Activated T-cell treated with anti-CD3 and anti-CD28 coated beads, Interleukin-2, amount 50 U/mL, for 4 hours (primary cell): ENCODE measurements at regions not wholly inside any gene's neighbourhood (a gene's known extent, or its start where the extent isn't known, plus 50 kb on each side); places are given as distances from the start of the nearest gene placed in this dataset.
"Not testable (repeated sequence)": the region's sequence is repeated elsewhere in the genome, so short reads cannot be mapped to it uniquely, and the experiment has no call there.

ENCODE experiments used
- ATAC-seq, 2 donors: fragments of 200-7000 bp; cut with Tn5 transposase; one replicate each; pipeline ENCODE4 v1.10.0; 2021
- DNase-seq: peaks from one replicate; pipeline ENCODE4 v3.0.0-alpha.2; 2020
- H3K27me3 Mint-ChIP-seq: one replicate; pipeline ENCODE4 v1.8.0; 2021; ENCODE audit warnings: low read depth, mixed read lengths
- H3K36me3 Mint-ChIP-seq: one replicate; pipeline ENCODE4 v1.8.0; 2022; ENCODE audit warnings: mixed read lengths; ENCODE audit not compliant: insufficient read depth
- H3K4me1 Mint-ChIP-seq: one replicate; pipeline ENCODE4 v1.8.0; 2021; ENCODE audit warnings: low read depth, mixed read lengths
- H3K4me3 Mint-ChIP-seq: one replicate; pipeline ENCODE4 v1.8.0; 2021; ENCODE audit warnings: mild to moderate bottlenecking, moderate library complexity, mixed read lengths
- H3K9me3 Mint-ChIP-seq: one replicate; pipeline ENCODE4 v1.8.0; 2021; ENCODE audit warnings: mixed read lengths

DNA sequence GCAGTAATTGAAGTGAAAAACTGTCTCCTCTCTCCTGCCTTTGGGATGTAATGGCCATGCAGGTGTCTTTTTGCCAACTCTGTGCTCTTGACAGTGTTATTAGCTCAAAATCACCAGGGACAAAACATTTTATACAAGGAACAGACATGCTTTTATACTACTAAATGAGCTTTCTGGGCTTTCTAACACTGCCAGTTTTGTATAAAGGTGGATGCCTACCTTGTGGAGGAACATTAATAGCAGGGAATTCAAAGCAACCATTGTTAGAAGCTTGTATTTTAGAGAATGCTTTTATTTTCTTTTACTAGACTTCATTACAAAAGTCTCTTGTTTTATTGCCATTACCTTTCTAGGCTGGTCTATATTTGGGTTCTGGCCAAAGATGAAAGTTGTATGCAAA is 54.7 kb upstream of the ARSJ start:
- DNase-seq (no peak), ATAC-seq (no peak)
- H3K27me3 Mint-ChIP-seq: no peaks in the 10 kb centered on the region
- no peaks in the 10 kb centered on the region for H3K36me3 Mint-ChIP-seq
- no peak overlapping the region for H3K4me3 Mint-ChIP-seq
- H3K9me3 Mint-ChIP-seq: no peaks in the 10 kb centered on the region
- H3K4me1 Mint-ChIP-seq: no peaks in the 10 kb centered on the region

DNA sequence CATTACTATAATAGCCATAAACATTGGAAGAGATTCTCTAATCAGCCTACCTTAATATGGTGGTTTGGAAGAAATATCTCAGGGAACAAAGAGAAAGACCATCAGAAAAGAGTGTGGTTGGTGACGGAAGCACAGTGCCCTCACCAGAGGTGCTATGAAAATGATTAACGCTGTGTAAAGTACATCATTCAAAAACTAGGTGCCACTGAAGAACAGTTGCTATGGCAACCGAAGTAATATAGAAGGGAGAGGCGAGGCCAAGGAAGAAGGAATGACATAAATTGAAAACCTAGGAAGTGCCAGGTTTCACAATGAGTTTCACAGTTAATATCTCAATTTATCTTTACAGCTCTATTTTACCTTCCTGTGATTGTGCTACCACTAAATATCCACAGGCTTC is 57.0 kb upstream of the ARSJ start:
- H3K27me3 Mint-ChIP-seq: no peaks in the 10 kb centered on the region
- H3K4me1 Mint-ChIP-seq: peaks cover 7% of the 10 kb centered on the region
- no peaks in the 10 kb centered on the region for H3K36me3 Mint-ChIP-seq
- DNase-seq (no peak), ATAC-seq (no peak)
- H3K4me3 Mint-ChIP-seq: no peak overlapping the region
- no peaks in the 10 kb centered on the region for H3K9me3 Mint-ChIP-seq

DNA sequence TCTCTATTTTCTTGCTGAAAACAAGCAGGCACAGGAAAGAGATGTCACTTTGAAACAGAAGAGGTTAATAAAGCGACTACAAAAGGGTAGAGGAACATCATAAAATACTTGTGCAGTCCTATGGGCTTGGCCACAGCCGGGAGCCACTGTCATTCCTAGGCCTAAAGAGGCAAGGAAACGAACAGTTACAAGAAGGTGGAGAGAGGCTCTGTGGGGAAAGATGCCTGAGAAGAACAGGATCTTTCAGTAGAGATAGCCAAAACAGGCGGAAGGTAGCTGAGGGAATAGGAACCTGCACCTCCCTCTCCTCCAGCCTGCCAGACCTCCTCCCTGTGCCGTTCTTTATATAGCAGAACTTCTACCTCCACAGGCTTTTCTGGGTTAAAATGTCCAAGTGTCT is 57.4 kb upstream of the ARSJ start:
- DNase-seq (no peak), ATAC-seq (no peak)
- Mint-ChIP-seq H3K4me3 (no peak overlapping the region), H3K9me3 (no peaks in the 10 kb centered on the region), H3K27me3 (no peaks in the 10 kb centered on the region), H3K36me3 (no peaks in the 10 kb centered on the region), H3K4me1 (peaks cover 7% of the 10 kb centered on the region)

DNA sequence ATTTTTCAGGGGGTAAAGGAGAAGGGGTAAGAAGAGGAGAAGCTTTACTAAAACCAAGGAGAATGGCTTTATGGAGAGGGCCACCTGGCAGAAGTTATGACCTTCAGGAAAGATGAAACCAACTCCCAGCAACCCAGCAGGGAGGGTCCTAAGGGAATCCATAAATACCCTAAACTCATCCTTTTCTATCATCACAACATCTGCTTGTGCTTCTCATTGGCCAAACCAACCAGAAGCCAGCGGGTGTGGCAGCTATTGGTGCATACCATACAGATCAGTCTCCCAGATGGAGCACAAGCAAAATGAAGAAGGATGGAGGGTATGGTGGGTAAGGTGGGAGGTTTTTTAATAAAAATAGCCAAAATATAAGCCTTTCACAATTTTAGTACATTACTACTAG is 58.5 kb upstream of the ARSJ start:
- no peak for DNase-seq
- peaks cover 7% of the 10 kb centered on the region for H3K4me1 Mint-ChIP-seq
- no peak for ATAC-seq
- H3K36me3 Mint-ChIP-seq: no peaks in the 10 kb centered on the region
- H3K9me3 Mint-ChIP-seq: no peaks in the 10 kb centered on the region
- H3K27me3 Mint-ChIP-seq: no peaks in the 10 kb centered on the region
- H3K4me3 Mint-ChIP-seq: no peak overlapping the region

DNA sequence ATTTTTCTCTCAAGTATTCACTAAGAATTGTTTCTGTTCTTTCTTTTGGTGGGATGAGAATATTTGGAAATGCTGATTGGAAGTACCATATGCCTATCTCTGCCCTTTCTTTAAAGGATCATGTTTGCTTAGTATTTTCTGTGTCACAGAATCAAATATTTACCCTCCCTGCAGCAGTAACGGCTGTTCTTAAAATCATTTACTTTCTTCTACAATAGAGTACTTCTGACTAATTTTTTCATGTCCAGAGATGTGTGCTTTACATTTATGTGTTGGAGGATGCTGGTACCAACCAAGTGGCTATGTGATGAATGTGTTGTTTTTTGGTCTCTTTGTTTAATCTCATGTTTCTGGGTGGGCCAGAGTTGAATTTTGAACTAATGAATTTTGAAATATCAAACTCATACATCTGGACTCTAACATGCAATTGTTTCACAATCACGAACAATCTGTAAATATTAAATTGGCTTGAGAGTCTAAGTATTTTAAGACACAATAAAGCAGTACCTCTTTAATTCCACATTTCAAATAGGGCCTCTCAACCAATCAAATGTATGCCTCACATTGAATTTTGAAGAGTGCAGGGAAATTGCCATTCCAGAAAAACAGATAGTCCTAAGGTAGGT is 59.4 kb upstream of the ARSJ start:
- Mint-ChIP-seq H3K9me3 (no peaks in the 10 kb centered on the region), H3K4me1 (peaks cover 7% of the 10 kb centered on the region)

DNA sequence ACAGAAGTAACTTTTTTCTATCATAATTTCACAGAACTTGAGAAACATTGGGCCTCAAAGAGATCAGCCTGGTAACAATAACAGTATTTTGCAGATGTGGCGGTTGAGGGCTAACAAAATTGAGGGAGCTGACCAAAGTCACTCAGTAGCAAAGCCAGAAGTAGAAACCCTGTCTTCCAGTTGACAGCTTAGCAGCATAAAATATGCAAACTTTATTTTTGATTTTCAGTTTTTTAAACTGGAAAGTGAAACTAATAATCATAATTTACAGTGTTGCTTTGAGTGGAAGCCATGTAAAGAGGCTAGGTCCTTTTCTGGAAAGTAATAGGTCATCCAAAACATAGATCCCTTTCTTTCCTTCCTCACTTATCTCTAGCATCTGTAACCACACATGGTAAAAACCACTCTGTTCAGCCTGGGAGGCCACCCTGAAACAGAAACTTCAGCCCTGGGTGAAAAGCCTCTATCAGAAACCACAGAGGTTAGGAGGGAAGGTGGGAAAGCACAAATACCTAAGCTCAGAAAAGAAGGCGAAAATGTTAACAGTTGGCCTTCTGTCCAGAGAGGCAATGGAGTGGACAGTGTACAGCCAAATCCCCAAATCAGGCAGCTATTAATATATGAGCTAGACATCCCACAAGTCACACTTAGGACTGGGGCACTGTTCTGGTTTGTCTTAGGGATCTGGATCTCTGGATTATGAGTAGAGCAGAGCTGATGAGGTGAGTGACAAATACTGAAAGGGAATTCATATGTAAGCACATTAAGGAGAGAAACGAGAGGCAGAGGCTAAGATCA is 61.1 kb upstream of the ARSJ start:
- H3K9me3 Mint-ChIP-seq: no peaks in the 10 kb centered on the region
- DNase-seq (no peak), ATAC-seq (no peak)
- peaks cover 7% of the 10 kb centered on the region for H3K4me1 Mint-ChIP-seq
- no peaks in the 10 kb centered on the region for H3K27me3 Mint-ChIP-seq
- no peak overlapping the region for H3K4me3 Mint-ChIP-seq
- no peaks in the 10 kb centered on the region for H3K36me3 Mint-ChIP-seq

More for the DNA sequence above, 59.4 kb upstream of the ARSJ start:
- Mint-ChIP-seq H3K4me3 (no peak overlapping the region), H3K27me3 (no peaks in the 10 kb centered on the region), H3K36me3 (no peaks in the 10 kb centered on the region)
- DNase-seq: no peak
- no peak for ATAC-seq

DNA sequence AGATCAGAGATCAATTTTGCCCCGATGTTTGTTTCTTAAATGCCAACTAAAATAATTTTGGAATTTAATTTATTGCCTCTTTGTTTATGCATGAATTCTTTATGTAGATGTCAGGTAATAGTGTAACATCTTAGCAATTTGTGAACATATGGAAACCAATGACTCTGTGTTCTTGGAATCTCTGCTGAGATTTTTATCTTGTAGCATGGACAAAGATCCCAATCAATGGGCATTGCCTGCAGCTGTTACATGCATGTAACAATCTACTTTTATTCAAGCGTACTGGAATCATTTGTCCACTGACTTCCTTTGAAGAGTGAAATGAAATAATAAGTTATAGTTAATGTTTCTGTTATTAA is 61.6 kb upstream of the ARSJ start:
- H3K4me1 Mint-ChIP-seq: peaks cover 7% of the 10 kb centered on the region
- no peak for ATAC-seq
- no peaks in the 10 kb centered on the region for H3K36me3 Mint-ChIP-seq
- no peak overlapping the region for H3K4me3 Mint-ChIP-seq
- H3K27me3 Mint-ChIP-seq: no peaks in the 10 kb centered on the region
- no peaks in the 10 kb centered on the region for H3K9me3 Mint-ChIP-seq
- DNase-seq: no peak

DNA sequence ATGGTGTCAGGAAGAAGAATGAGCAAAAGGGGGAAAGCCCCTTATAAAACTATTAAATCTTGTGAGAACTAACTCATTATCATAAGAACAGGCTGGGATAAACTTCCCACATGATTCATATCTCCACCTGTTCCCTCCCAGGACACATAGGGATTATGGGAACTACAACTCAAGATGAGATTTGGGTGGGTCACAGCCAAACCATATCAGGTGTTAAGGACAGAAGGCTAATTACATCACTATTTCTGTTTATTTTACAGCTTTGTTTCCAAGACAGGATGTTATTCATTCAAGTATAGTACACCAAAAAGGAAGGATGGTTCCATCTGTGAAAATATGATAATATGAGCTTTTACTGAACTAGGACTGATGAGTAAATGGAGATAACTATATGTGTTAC is 63.7 kb upstream of the ARSJ start:
- no peaks in the 10 kb centered on the region for H3K36me3 Mint-ChIP-seq
- H3K27me3 Mint-ChIP-seq: no peaks in the 10 kb centered on the region
- ATAC-seq (no peak), DNase-seq (no peak)
- no peak overlapping the region for H3K4me3 Mint-ChIP-seq
- peaks cover 7% of the 10 kb centered on the region for H3K4me1 Mint-ChIP-seq
- no peaks in the 10 kb centered on the region for H3K9me3 Mint-ChIP-seq

DNA sequence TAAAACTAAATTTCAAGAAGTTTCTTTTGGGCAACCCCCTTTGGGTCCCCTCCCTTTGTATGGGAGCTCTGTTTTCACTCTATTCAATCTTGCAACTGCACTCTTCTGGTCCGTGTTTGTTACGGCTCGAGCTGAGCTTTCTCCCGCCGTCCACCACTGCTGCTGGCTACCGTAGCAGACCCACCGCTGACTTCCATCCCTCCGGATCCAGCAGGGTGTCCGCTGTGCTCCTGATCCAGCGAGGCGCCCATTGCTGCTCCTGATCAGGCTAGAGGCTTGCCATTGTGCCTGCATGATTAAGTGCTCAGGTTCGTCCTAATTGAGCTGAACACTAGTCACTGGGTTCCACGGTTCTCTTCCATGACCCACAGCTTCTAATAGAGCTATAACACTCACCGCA is 64.9 kb upstream of the ARSJ start:
- DNase-seq, H3K27me3 Mint-ChIP-seq, H3K36me3 Mint-ChIP-seq, H3K4me3 Mint-ChIP-seq, H3K4me1 Mint-ChIP-seq, ATAC-seq, H3K9me3 Mint-ChIP-seq: not testable (repeated sequence)

DNA sequence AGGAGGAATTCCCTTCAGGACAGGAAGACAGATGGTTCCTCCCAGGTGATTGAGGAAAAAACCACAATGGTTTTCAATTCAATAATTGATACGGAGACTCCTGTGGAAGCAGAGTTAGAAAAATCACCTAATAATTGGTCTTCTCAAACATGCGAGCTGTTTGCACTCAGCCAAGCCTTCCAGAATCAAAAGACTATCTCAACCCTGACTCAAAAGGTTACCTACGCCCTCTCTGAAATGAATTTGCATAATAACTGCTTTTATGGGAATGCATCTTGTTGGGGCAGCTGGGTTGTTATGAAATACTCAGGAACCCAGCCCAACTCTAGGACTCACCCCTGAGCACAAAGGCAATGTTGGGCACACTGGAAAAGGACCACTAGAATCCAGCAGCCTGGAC is 66.9 kb upstream of the ARSJ start:
- Mint-ChIP-seq H3K4me1 (no peaks in the 10 kb centered on the region), H3K27me3 (no peaks in the 10 kb centered on the region), H3K4me3 (no peak overlapping the region), H3K36me3 (no peaks in the 10 kb centered on the region), H3K9me3 (no peaks in the 10 kb centered on the region)
- DNase-seq: no peak
- ATAC-seq: no peak

DNA sequence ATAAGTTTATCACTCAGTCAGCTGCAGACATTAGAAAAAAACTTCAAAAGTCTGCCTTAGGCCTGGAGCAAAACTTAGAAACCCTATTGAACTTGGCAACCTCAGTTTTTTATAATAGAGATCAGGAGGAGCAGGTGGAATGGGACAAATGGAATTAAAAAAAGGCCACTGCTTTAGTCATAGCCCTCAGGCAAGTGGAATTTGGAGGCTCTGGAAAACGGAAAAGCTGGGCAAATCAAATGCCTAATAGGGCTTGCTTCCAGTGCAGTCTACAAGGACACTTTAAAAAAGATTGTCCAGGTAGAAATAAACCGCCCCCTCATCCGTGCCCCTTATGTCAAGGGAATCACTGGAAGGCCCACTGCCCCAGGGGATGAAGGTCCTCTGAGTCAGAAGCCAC is 68.7 kb upstream of the ARSJ start:
- H3K9me3 Mint-ChIP-seq, H3K4me1 Mint-ChIP-seq, H3K27me3 Mint-ChIP-seq, DNase-seq, H3K4me3 Mint-ChIP-seq, ATAC-seq, H3K36me3 Mint-ChIP-seq: not testable (repeated sequence)

DNA sequence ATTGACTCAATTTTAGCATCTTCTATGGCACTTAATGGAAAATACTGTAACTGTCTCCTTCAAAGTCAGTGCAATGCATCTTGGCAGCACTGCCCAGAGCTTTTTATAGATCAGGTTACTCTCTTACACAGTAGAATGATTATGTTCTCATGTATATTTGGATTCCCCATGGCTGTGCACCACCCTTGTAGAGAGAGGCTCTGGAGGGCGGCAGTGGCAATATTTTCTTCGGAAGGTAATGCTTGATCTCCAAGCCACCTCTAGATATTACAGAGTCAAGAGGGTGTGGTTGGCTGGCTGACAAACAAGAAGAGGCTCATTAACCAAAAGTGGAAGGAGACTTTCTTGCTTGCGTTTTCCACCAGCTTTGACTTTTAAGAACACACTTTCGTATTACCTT is 72.8 kb upstream of the ARSJ start:
- Mint-ChIP-seq H3K9me3 (peaks cover 20% of the 10 kb centered on the region), H3K4me1 (no peaks in the 10 kb centered on the region), H3K27me3 (no peaks in the 10 kb centered on the region), H3K4me3 (no peak overlapping the region), H3K36me3 (no peaks in the 10 kb centered on the region)
- ATAC-seq (no peak), DNase-seq (no peak)

DNA sequence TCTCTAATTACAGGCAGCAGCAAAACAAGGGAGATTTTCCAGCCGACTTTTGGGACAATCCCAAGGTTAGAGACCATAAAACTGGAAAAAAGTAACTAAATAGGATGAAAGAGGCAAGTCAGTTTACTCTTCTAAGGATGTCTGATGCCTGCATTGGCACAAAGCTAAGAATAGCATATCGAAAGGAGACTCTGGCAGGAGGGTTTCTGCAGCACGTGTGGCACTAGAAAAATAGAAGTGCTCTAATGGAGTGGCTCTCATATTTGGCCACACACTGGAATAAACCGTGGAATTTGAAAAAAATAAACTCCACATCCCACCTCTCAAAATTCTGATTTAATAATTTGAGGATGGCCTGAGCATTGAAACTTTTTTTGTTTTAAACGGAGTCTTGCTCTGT is 77.2 kb upstream of the ARSJ start:
- no peak for DNase-seq
- no peaks in the 10 kb centered on the region for H3K4me1 Mint-ChIP-seq
- peaks cover 20% of the 10 kb centered on the region for H3K9me3 Mint-ChIP-seq
- ATAC-seq: no peak
- H3K36me3 Mint-ChIP-seq: no peaks in the 10 kb centered on the region
- no peak overlapping the region for H3K4me3 Mint-ChIP-seq
- no peaks in the 10 kb centered on the region for H3K27me3 Mint-ChIP-seq

DNA sequence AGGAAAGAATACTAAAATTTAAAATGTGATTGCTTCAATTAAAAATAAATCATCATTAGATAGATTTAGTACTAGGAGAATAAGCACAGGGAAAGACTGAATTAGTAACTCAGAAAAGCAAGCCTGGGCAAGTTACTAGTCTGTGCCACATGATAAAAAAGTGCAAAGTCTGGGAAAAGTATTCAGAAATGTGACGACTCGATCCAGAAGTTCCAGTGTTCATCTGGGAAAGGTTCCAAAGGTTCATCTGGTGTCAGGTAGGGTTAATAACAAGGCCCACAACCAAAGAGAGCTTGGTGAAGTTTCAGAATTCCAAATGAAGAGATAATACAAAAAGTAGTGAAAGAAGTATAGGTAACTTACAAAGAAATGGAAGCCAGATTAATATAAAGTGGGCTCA is 78.3 kb upstream of the ARSJ start:
- no peaks in the 10 kb centered on the region for H3K27me3 Mint-ChIP-seq
- peaks cover 20% of the 10 kb centered on the region for H3K9me3 Mint-ChIP-seq
- DNase-seq (no peak), ATAC-seq (no peak)
- H3K36me3 Mint-ChIP-seq: no peaks in the 10 kb centered on the region
- no peaks in the 10 kb centered on the region for H3K4me1 Mint-ChIP-seq
- no peak overlapping the region for H3K4me3 Mint-ChIP-seq

DNA sequence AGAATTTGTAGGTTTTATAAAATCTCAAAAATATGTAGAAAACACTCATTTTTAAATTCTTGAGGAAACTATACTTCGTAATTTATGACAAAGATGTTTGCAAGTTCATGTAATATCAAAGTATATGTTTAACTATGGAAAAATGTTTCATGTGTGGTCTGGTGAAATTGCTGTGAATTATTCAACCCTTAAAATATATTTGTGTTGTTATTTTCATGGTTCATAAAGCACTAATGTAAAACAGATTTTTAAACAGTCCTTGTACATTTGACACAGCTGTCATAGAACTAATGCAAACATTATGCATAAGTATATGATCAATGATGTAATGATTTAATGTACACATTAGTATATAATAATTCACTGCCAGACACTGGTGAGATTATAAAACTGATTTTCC is 83.1 kb upstream of the ARSJ start:
- Mint-ChIP-seq H3K9me3 (no peaks in the 10 kb centered on the region), H3K36me3 (no peaks in the 10 kb centered on the region), H3K27me3 (no peaks in the 10 kb centered on the region), H3K4me1 (no peaks in the 10 kb centered on the region), H3K4me3 (no peak overlapping the region)
- ATAC-seq: no peak
- DNase-seq: no peak
